GM18858 (cell line): ENCODE measurements at regions not wholly inside any gene's neighbourhood (a gene's known extent, or its start where the extent isn't known, plus 50 kb on each side); places are given as distances from the start of the nearest gene placed in this dataset.
A peak's percentile ranks its signal among the peaks of the same experiment; 100 is the strongest.
"Not testable (repeated sequence)": the region's sequence is repeated elsewhere in the genome, so short reads cannot be mapped to it uniquely, and the experiment has no call there.

ENCODE experiments used
- ATAC-seq: cut with Tn5 transposase; IDR thresholded peaks from one replicate; pipeline ENCODE4 v1.9.1; 2021; ENCODE audit not compliant: unreplicated experiment

DNA sequence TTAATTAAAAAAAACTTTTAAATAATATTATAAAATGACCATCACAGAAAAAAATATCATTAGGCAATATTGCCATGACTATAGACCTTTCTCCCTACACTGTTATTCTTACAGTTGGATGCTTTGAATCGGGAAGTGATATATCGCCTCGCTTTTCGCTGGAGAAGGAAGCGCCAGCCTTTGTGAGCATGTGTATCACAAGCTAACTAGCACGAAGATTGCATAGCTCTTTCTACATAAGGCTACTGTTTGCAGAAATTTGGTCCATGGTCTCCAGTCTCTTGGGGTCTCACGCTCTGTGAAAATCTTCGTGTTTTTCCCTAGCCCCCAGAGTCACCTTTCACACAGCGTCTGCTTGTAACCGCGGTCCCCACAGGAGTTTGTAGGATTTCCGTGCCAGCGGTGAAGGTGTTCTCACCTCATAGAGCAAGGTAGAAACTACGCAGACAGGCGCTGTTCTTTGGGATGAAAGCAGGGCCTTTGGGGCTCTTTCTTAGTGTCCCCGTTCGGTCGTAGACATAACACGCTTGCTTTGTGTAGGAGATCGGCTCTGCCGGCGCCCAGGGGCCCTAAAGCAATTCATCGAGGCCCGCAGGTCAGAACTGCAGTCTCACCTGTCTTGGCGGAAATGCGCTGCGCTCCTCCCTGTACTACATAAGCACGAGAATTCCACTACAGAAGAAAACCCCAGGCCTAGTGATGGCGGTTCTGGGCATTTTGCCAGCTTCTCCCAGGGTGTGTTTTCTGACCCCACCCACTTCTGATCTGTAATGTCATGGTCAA, 214.5 kb upstream of the NOTCH2NLA start:
- not testable (repeated sequence) for ATAC-seq

DNA sequence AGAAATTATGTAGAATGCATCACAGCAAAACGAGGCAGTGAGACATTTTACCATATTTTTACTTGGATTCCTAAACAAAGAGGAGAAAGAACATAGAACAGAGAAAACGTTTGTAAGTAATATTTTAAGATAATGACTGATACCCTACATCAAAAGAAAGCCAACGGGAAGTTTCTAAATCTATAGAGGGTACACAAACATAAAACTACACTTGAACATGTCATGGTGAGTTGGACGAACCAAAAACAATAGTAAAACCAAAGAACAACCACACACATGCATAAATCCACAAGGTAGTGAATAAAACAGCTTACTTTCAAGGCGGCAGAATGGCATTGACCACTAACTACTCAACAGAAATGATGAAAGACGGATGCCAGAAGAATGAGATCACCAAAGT, 209.7 kb upstream of the NOTCH2NLA start:
- ATAC-seq, result not testable (repeated sequence)

DNA sequence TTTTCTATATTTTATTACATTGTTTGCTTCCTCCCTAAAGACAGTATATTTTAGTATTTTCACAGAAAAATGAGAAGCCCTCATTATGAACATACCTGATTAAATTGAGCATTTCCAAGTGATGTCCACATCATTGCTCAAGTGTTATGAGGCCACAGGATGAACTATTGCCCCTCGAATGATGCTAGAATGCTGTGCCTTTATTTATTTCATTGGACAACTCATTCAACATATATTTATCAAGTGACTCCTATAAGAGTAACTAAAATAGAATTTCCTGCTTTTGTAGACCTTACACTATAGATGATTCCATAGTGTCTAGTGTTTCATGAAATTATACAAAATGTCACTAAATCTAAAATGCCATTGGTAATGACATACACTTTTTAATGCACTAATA, 187.8 kb upstream of the NOTCH2NLA start:
- ATAC-seq, result not testable (repeated sequence)

DNA sequence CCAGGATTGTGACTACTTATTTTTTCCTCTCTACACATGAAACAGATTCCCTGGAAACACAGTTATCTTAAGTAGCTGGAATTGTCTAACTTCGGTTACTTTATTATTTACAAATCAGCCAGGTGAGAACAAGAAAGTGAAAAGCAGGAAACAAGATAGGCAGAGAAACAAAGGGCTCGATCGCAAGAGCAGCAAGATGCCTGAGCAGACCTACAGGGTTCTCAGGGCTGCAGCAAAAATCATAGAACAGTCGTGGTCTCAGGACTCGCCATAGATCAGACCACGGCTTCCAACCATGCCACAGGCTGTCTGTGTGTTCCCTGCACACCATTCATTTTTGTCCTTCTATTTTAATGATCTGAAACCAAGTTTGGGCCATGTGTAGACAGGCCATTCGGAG, 186.2 kb upstream of the NOTCH2NLA start:
- not testable (repeated sequence) for ATAC-seq

DNA sequence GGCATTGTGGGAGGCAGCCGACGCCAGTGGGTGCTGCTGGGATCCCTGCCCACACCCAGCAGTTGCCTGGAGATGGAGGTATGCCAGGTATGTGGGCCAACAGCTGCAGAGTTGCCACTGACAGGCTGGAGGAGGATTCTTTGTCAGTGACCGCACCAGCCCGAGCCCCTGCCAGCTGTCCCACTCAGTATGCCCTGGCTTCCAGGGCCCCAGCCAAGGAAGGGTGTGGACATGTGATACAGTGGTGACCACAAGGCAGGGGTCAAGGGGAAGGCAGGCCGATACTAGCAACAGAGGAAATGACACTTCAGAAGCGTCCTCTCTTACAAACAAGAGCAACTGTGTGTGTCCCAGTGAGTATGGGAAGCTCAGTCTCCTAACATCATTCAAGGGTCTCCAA, 185.1 kb upstream of the NOTCH2NLA start:
- not testable (repeated sequence) for ATAC-seq

DNA sequence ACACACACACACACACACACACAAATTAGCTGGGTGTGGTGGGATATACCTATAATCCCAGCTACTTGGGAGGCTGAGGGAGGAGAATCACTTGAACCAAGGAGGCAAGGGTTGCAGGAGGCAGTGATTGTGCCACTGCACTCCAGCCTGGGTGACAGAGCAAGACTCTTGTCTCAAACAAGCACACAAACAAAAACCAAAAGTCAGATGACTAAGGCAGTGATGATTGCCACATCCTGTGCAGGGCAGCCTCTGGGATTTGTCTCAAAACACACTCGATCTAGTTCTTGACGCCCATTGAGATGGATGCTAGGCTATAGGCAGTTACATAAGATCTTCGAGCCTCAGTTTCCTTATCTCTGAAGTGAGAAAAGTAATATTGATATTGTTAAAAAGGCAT, 183.1 kb upstream of the NOTCH2NLA start:
- not testable (repeated sequence) for ATAC-seq

DNA sequence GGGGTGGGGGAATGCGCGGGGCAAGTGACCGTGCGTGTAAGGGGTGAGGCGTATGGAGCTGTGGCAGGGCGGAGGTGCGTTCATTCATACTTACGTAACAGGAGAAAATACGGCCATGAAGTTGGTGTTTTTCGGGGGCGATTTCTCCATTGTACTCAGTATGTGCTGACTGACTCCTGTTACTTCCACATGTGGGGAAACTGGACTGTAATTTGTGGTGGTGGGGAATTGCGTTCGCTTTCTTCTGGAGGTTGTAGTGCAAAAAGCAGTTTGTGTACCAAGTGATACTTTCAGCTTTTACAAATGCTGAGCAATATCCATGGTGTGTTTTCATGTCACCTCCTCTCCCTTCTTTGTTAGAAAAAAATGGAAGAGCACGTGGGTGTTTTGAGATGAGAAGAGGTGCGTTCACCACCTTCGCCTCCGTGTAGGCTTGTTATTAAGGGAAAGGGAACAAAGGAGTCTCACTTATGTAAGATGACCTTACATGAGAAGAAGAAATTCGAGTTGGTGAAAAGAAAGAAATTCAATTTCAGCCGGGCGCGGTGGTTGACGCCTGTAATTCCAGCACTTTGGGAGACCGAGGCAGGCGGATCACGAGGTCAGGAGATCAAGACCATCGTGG, 181.1 kb upstream of the NOTCH2NLA start:
- ATAC-seq, result not testable (repeated sequence)

DNA sequence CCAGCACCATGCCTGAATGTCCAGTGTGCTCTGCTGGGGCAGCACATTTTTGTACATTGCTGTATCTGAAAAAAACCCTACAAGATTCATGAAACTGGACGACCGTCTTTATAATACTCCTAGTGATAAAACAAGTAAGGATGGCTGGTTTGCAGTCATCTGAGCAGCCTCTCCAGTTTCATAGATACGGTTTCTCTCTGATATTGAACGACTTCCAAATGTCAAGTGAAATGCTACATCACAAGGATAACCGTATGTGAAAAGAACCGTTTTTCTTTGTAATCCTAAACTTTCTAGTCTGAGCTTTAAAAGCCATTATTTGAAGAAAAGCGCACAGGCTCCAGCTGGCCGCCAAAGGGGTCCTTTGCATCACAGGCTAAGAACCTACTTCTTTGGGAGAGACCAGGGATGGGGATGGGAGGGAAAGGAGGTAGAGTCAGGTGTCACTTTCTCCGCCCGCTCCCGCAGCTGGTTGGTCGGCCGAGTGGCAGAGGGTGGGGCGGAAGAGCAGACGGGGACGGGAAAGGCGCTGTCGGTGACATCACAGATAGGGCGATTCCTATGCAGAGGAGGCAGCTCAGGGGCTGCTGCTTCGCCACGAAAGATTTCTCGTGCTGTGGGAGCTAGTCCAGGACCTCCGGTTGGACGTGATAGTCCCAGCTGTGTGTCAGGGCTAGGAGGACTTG, 180.4 kb upstream of the NOTCH2NLA start:
- not testable (repeated sequence) for ATAC-seq

DNA sequence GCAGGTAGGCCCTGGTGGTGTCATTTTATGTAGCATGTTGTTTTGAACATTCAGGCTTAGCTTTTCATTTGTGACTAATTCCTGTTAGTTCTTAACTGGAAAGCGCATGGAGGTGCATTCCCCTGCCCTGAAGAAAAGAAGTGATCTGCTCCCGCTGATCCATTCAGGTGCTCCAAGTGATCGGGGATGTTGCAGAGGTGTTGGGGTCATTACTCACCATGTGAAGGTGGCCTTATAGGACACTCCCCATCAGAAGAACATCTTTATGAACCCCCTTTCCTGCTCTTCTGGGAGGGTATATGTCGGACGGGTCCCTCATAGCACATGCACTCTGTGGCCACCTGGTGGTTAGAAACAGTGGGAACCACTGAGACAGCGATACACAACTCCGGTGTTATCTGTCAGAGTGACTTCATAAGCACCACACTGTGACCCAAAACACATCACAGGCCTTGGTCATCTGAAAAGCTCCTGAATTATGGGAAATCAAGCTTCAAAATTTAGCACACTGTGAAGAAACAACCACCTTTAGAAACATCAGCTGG, 172.5 kb upstream of the NOTCH2NLA start:
- ATAC-seq, result not testable (repeated sequence)

DNA sequence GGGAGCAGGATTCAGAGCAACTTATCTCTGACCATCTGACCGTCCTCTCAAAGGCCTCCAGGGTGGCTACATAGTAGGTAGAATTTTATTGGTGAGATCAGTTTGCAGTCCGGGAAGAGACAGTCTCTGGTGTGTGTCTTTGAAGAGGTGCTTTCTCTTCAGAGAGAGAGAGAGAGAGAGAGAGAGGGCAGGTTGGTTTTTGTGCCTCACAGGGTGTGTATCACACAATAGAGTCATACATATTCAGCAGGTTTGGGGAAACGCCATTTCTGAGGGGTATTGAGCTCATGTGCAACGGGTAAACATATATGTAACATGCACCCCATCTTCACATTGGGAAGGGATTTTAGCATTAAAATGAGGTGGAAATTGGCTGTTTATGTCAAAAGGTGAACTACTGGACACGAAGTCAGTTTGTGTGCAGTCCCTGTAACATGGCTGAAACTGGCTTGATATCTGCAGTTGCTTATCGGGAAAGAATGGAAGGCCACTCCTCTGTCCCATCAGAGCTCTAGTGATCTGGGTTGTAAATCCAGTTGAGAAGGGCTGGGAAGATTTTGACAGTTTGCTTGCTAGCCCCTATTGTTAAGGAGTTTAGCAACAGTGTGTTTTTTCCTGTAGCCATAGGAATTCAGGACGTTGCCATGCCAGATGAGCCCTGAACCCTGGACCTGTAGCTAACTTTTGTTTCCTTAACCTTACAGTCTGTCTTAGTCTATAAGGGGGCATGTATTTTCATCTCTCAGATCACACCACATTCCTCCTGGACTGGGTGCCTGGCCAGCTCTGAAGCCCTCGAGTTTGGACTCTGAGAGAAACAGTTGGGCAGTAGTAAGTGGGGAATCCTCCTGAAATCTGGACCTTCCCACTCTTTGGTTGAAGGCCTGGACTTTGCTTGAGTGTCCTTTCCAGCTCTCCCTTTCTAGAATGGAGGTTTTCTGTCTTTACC, 171.6 kb upstream of the NOTCH2NLA start:
- not testable (repeated sequence) for ATAC-seq

DNA sequence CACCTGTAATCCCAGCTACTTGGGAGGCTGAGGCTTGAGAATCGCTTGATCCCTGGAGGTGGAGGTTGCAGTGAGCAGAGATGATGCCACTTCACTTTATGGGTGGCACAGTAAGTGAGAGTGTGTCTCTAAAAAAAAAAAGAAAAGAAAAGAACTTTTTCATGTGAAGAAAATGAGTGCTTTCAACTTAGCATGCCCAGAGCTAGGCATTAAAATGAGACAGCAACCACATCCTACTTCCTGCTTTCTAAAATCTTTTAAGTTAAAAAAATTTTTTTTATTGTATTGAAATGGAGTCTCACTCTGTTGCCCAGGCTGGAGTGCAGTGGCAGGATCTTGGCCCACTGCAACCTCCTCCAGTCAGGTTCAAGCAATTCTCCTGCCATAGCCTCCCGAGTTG, 170.4 kb upstream of the NOTCH2NLA start:
- not testable (repeated sequence) for ATAC-seq

DNA sequence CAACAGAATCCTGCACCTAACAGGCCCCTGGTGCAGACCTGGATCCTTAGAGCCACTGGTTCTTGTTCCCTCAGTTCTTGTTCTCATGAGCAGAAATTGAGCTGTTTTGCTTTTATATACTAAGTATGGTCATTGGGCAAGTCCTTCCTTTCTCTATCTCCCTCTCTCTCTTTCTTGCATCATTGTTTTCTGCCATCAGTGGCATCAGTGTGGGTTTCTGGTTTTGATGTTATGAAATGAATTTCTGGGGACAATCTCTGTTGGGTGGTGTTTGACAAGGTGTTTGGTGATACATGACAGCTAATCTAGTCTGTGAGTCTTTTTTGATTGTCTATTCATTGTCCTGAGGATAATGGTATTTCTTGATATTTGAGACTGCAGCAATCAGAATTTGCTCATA, 168.0 kb upstream of the NOTCH2NLA start:
- not testable (repeated sequence) for ATAC-seq

DNA sequence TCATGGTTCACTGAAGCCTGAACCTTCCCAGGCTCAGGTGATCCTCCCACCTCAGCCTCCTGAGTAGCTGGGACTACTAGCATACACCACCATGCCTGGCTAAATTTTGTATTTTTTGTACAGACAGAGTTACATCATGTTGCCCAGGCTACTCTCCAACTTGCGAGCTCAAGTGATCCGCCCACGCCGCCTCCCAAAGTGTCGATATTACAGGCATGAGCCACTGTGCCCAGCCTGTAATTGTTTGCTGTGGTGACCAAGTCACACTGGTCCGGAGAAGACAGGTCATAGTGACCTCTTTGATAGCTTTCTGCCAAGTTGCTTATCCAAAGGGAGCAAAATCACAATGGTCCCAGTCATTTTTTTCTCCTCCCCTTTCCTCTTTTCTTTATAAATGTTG, 167.4 kb upstream of the NOTCH2NLA start:
- not testable (repeated sequence) for ATAC-seq

DNA sequence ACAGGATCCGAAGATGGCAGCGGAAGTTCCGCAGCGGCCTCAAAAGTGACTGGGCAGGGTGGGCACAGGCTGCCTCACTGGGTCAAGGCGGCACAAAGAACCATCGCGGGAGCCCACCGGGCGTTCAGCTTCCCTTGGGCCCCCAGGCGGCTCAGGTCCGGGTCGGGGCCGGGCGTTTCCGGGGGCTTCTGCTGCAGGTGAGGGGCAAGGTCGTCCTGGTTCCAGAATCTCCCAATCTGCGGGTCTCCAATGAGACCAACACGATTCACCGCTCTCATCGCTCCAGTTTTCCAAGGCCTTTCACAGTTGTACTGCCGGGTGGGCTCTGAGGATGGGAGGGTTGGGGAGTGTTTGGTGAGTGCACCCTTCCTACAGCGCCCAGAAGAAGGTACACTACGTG, 165.0 kb upstream of the NOTCH2NLA start:
- ATAC-seq, result not testable (repeated sequence)

DNA sequence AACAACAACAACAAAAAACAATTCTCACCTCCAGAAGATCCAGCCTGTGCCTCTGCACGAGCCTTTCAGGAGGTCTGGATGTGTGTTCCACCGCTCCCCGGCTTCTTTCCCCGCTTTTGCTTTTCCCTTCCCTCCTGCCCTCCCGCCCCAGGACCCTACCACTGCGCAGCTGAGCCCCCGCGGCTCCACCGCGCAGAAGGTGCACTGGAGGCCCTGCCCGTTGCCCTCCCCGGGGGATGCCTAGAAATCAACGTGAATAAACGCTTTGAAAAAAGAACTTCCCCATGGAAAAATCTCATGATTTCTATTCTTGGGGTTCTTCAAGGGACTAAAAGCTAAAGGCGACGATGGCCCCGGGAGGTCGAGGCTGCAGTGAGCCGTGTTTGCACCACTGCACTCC, 164.3 kb upstream of the NOTCH2NLA start:
- ATAC-seq, result not testable (repeated sequence)

DNA sequence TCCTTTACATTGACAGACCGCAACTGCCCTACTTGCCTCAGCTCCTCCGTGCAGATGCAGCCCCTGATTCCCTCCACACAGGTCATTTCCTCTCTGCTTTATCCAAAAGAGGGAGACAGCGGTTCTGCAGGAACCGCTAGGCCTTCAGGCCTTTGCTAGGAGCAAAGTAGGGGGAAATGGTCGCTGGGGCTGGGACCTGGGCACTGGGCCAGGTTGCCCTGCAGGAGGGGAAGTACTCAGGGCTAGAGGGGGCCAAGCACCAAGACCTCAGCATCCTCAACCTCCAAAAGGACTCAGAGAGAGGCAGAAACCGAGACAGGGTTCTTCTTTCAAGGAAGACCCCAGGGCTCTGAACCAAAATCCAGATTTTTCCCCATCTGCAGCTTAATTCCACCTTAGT, 160.4 kb upstream of the NOTCH2NLA start:
- not testable (repeated sequence) for ATAC-seq

DNA sequence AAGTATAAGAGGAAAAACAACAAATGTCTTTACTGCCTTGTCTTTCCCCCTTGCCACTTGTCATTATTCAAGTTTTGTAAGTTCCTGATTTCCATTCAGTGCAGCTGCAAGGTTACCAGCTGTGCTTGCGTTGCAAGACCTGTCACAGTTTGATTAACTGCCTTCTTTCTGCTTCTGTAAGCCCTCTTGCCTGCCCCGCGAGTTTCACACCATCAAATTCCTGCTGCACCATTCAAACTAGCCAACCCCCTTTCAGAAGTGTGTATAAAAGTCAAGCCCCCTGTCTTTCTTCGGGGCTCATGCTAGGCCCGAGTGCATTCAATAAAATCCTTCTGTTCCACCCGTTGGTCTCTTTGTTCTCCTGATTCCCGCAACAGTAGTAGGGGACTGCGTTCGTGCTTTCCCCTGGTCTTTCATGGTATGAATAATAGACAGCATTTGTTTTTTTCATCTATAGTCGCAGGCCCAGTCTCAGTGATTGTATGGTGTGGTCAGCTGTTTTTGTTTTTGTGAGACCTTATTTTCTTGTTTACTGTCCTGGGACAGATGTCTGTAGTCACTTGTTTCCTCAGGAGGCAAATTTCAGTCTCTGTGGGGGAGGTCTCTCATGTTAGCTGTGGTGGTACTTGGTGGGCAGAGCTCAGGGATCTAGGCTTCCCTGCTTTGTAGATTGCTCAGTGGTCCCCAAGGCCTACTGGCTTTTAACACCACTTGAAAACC, 159.1 kb upstream of the NOTCH2NLA start:
- peak; percentile 43 for ATAC-seq

DNA sequence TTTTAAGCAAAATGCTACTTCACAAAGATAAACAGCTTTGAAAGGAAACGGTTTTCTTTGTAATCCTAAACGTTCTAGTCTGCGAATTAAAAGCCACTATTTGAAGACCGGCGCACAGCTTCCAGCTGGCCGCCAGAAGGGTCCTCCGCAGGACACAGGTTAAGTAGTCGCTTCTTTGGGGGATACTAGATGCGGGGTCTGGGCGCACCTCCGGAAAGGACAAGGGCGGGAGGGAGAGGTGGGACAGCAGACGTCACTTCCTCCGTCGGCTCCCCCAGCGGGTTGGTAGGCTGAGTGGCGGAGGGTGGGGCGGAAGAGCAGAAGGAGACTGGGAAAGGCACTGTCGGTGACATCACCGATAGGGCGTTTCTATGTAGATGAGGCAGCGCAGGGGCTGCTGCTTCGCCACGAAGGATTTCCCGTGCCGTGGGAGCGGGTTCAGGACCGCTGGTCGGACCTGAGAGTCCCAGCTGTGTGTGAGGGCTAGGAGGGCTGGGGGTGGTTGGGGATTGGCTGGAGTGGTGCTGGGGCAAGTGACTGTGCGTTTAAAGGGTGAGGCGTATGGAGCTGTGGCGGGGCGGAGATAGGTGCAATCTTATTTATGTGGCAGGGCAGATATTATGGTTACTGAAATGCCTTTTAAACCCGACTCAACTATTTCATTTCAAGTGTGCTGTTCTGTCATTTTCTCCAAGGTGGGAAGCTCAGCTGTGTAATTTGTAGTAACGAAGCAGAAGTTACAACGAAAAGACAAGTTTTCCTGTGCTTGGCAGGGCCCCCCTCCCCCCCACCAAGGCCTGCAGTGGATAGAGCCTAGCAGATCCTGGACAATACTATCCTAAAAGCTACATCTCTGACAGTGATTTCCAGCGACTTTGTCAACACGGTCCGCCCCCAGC, 158.3 kb upstream of the NOTCH2NLA start:
- ATAC-seq, result peak; percentile 64

DNA sequence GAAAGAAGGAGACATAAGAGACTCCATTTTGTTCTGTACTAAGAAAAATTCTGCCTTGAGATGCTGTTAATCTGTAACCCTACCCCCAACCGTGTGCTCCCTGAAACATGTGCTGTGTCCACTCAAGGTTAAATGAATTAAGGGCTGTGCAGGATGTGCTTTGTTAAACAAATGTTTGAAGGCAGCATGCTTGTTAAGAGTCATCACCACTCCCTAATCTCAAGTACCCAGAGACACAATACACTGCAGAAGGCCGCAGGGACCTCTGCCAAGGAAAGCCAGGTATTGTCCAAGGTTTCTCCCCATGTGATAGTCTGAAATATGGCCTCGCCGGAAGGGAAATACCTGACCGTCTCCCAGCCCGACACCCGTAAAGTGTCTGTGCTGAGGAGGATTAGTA, 152.4 kb upstream of the NOTCH2NLA start:
- not testable (repeated sequence) for ATAC-seq
